PC-9 (cell line): ENCODE measurements at regions not wholly inside any gene's neighbourhood (a gene's known extent, or its start where the extent isn't known, plus 50 kb on each side); places are given as distances from the start of the nearest gene placed in this dataset.

ENCODE experiments used
- CTCF ChIP-seq: fragments of 200-600 bp; sonication (generic); conservative IDR thresholded peaks from 2 replicates; pipeline ENCODE4 v1.6.1; 2017; ENCODE audit warnings: mixed run types, antibody characterized with exemption, mild to moderate bottlenecking, moderate library complexity
- EZH2 ChIP-seq: fragments of 200-600 bp; sonication (generic); IDR thresholded peaks from 2 replicates; pipeline ENCODE4 v1.8.0; 2017; ENCODE audit warnings: antibody characterized with exemption, low read depth

- TF ChIP-seq EZH2 (no peak), CTCF (no peak)
Observed at GRCh38 chr16:86708431-86708830, 130.1 kb downstream of the FOXL1 start.
